NCI-H526 (cell line): ENCODE measurements at regions not wholly inside any gene's neighbourhood (a gene's known extent, or its start where the extent isn't known, plus 50 kb on each side); places are given as distances from the start of the nearest gene placed in this dataset.

Experiments
- DNase-seq, 2 experiments: peaks; one replicate each; lab custom pipeline; 2025; lab: John Stamatoyannopoulos, UW

- no peak for DNase-seq
Measured at GRCh38 chr5:68942169-68942568, 151.6 kb upstream of the SLC30A5 start.

- DNase-seq: no peak
Measured at GRCh38 chr5:68946728-68947127, 147.1 kb upstream of the SLC30A5 start.

GRCh38 chr5:68947986-68948385, 145.8 kb upstream of the SLC30A5 start:
- DNase-seq: no peak

GRCh38 chr5:68949256-68949655, 144.6 kb upstream of the SLC30A5 start:
- DNase-seq: no peak

GRCh38 chr5:68949711-68950110, 144.1 kb upstream of the SLC30A5 start:
- no peak for DNase-seq

- peak in 1 of 2 experiments; percentile 26 for DNase-seq
Measured at GRCh38 chr5:68950125-68950524, 143.7 kb upstream of the SLC30A5 start.

GRCh38 chr5:68950930-68951329, 142.9 kb upstream of the SLC30A5 start:
- no peak for DNase-seq

- DNase-seq: no peak
Measured at GRCh38 chr5:68953231-68953874, 140.5 kb upstream of the SLC30A5 start.

- DNase-seq: no peak
Measured at GRCh38 chr5:68953875-68954617, 139.8 kb upstream of the SLC30A5 start.

GRCh38 chr5:68954618-68954910, 139.2 kb upstream of the SLC30A5 start:
- DNase-seq: peak; percentile 81 to 85

- no peak for DNase-seq
Measured at GRCh38 chr5:68957591-68957990, 136.2 kb upstream of the SLC30A5 start.

- DNase-seq: no peak
Measured at GRCh38 chr5:68958428-68958827, 135.4 kb upstream of the SLC30A5 start.

GRCh38 chr5:68960456-68960855, 133.4 kb upstream of the SLC30A5 start:
- no peak for DNase-seq

- DNase-seq: no peak
Measured at GRCh38 chr5:68960961-68961360, 132.9 kb upstream of the SLC30A5 start.

- DNase-seq: no peak
Measured at GRCh38 chr5:68961762-68962161, 132.1 kb upstream of the SLC30A5 start.

GRCh38 chr5:68962757-68963484, 130.9 kb upstream of the SLC30A5 start:
- peak; percentile 4 to 67 for DNase-seq

GRCh38 chr5:68964679-68965078, 129.1 kb upstream of the SLC30A5 start:
- no peak for DNase-seq

- no peak for DNase-seq
Measured at GRCh38 chr5:68965926-68966325, 127.9 kb upstream of the SLC30A5 start.

GRCh38 chr5:68966596-68966995, 127.2 kb upstream of the SLC30A5 start:
- no peak for DNase-seq

GRCh38 chr5:68968429-68968828, 125.4 kb upstream of the SLC30A5 start:
- no peak for DNase-seq

GRCh38 chr5:68970617-68971016, 123.2 kb upstream of the SLC30A5 start:
- no peak for DNase-seq

GRCh38 chr5:68973696-68974095, 120.1 kb upstream of the SLC30A5 start:
- DNase-seq: no peak

GRCh38 chr5:68983043-68983442, 110.8 kb upstream of the SLC30A5 start:
- no peak for DNase-seq
